ENCODE measurements at regions not wholly inside any gene's neighbourhood (a gene's known extent, or its start where the extent isn't known, plus 50 kb on each side); places are given as distances from the start of the nearest gene placed in this dataset.
"Not testable (repeated sequence)": the region's sequence is repeated elsewhere in the genome, so short reads cannot be mapped to it uniquely, and the experiment has no call there.

DNA sequence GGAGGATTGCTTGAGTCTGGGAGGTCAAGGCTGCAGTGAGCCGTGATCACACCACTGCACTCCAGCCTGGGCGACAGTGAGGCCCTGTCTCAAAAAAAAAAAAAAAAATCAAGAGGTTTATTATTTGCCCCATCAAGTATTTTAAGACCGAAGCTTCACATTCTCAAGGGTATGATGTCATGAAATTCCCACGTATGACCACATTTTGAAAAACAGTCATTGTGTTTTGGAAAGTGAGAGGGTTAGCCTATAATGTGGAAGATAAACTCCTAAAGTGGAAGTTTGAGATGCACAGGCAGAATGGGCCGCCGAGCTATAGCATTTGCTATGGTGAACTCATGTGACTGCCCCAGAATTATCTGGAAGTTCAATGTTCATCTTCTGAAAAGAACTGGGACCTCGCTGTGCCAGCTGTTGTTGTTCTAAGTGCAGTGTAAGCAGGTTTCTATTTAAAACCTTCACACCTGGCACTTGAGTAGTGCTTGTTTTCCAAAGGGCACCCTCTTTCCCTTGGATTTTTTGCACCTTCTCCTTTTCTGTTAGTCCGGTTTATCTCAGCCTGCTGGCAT is 96.9 kb upstream of the SLC25A33 start:
- Mint-ChIP-seq H3K27ac (no peak overlapping the region), H3K4me1 (ENCODE audit: low read depth) (peaks cover 31% of the 10 kb centered on the region)
- DNase-seq, result no peak

GRCh38 chr1:9442986-9443385 is 96.3 kb upstream of the SLC25A33 start:
- Mint-ChIP-seq H3K9me3 (no peaks in the 10 kb centered on the region), H3K27me3 (ENCODE audit: insufficient read depth) (peaks cover 7% of the 10 kb centered on the region), H3K4me1 (ENCODE audit: low read depth) (peaks cover 31% of the 10 kb centered on the region), H3K36me3 (ENCODE audit: low read depth) (no peaks in the 10 kb centered on the region), H3K27ac (no peak overlapping the region), H3K4me3 (no peak overlapping the region)
- TF ChIP-seq, protein P1, sequence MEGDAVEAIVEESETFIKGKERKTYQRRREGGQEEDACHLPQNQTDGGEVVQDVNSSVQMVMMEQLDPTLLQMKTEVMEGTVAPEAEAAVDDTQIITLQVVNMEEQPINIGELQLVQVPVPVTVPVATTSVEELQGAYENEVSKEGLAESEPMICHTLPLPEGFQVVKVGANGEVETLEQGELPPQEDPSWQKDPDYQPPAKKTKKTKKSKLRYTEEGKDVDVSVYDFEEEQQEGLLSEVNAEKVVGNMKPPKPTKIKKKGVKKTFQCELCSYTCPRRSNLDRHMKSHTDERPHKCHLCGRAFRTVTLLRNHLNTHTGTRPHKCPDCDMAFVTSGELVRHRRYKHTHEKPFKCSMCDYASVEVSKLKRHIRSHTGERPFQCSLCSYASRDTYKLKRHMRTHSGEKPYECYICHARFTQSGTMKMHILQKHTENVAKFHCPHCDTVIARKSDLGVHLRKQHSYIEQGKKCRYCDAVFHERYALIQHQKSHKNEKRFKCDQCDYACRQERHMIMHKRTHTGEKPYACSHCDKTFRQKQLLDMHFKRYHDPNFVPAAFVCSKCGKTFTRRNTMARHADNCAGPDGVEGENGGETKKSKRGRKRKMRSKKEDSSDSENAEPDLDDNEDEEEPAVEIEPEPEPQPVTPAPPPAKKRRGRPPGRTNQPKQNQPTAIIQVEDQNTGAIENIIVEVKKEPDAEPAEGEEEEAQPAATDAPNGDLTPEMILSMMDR (IDR thresholded peaks at IDR 0.05), result no peak
- no peak for DNase-seq

More for the DNA sequence above, 96.9 kb upstream of the SLC25A33 start:
- TF ChIP-seq, protein P1 (IDR thresholded peaks at IDR 0.05), result no peak
- Mint-ChIP-seq H3K4me3 (no peak overlapping the region), H3K27me3 (ENCODE audit: insufficient read depth) (peaks cover 5% of the 10 kb centered on the region), H3K9me3 (no peaks in the 10 kb centered on the region), H3K36me3 (ENCODE audit: low read depth) (no peaks in the 10 kb centered on the region)

- Mint-ChIP-seq H3K4me1 (ENCODE audit: low read depth) (peaks cover 30% of the 10 kb centered on the region), H3K9me3 (no peaks in the 10 kb centered on the region), H3K4me3 (no peak overlapping the region), H3K36me3 (ENCODE audit: low read depth) (no peaks in the 10 kb centered on the region), H3K27ac (no peak overlapping the region), H3K27me3 (ENCODE audit: insufficient read depth) (peaks cover 12% of the 10 kb centered on the region)
- no peak for DNase-seq
- TF ChIP-seq, protein P1 (IDR thresholded peaks at IDR 0.05), result no peak
Measured at GRCh38 chr1:9443913-9444445, 95.3 kb upstream of the SLC25A33 start.

DNA sequence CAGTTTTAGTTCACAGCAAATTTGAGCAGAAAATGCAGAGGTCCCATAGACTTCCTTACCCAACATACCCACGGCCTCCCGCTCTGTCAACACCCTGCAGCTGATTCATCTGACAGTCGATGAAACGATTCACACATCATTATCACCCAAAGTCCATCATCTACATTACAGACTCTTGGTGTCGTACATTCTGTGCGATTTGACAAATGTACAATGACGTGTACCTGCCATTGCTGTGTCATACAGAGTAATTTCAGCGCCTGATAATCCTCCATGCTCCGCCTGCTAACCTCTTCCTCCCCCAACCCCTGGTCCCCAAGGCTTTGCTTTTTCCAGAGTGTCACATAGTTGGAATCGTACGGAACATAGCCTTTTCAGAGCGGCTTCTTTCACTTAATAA is 94.7 kb upstream of the SLC25A33 start:
- Mint-ChIP-seq H3K27me3 (ENCODE audit: insufficient read depth) (peaks cover 15% of the 10 kb centered on the region), H3K27ac (no peak overlapping the region), H3K4me3 (no peak overlapping the region), H3K4me1 (ENCODE audit: low read depth) (peaks cover 33% of the 10 kb centered on the region), H3K36me3 (ENCODE audit: low read depth) (no peaks in the 10 kb centered on the region), H3K9me3 (no peaks in the 10 kb centered on the region)
- no peak for DNase-seq
- TF ChIP-seq, protein P1 (IDR thresholded peaks at IDR 0.05), result no peak

DNA sequence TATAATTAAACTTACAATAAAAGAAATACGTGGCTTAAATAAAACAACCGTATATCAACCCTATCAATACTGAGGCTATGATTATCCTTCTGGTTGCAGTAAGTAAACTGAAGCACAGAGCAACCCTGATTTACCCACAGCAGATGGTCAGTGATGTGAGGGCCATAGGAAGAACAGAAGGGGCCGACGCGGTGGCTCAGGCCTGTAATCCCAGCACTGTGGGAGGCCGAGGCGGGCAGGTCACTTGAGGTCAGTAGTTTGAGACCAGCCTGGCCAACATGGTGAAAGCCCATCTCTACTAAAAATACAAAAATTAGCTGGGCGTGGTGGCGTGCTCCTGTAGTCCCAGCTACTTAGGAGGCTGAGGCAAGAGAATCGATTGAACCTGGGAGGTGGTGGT is 94.2 kb upstream of the SLC25A33 start:
- not testable (repeated sequence) for H3K9me3 Mint-ChIP-seq; DNase-seq; H3K27ac Mint-ChIP-seq; H3K4me3 Mint-ChIP-seq; H3K36me3 Mint-ChIP-seq (ENCODE audit: low read depth)
- Mint-ChIP-seq H3K27me3 (ENCODE audit: insufficient read depth) (peaks cover 18% of the 10 kb centered on the region), H3K4me1 (ENCODE audit: low read depth) (peaks cover 35% of the 10 kb centered on the region)

- Mint-ChIP-seq H3K4me3 (no peak overlapping the region), H3K4me1 (ENCODE audit: low read depth) (peaks cover 16% of the 10 kb centered on the region), H3K9me3 (no peaks in the 10 kb centered on the region), H3K27ac (no peak overlapping the region), H3K27me3 (ENCODE audit: insufficient read depth) (peaks cover 16% of the 10 kb centered on the region), H3K36me3 (ENCODE audit: low read depth) (no peaks in the 10 kb centered on the region)
- DNase-seq, result no peak
- TF ChIP-seq, protein P1 (IDR thresholded peaks at IDR 0.05), result no peak
Measured at GRCh38 chr1:9447215-9447960, 91.9 kb upstream of the SLC25A33 start.
